ENCODE measurements at regions not wholly inside any gene's neighbourhood (a gene's known extent, or its start where the extent isn't known, plus 50 kb on each side); places are given as distances from the start of the nearest gene placed in this dataset.
"Not testable (repeated sequence)": the region's sequence is repeated elsewhere in the genome, so short reads cannot be mapped to it uniquely, and the experiment has no call there.

- no peaks in the 10 kb centered on the region for H3K27me3 Mint-ChIP-seq
- H3K4me3 Mint-ChIP-seq = no peak overlapping the region
- H3K36me3 Mint-ChIP-seq = no peaks in the 10 kb centered on the region
- H3K27ac Mint-ChIP-seq = no peak overlapping the region
- H3K9me3 Mint-ChIP-seq = peaks cover 2% of the 10 kb centered on the region
- peaks cover 15% of the 10 kb centered on the region for H3K4me1 Mint-ChIP-seq
- no peak for DNase-seq
Observed at GRCh38 chr6:134642819-134643218, 307.1 kb downstream of the ALDH8A1 start.

DNA sequence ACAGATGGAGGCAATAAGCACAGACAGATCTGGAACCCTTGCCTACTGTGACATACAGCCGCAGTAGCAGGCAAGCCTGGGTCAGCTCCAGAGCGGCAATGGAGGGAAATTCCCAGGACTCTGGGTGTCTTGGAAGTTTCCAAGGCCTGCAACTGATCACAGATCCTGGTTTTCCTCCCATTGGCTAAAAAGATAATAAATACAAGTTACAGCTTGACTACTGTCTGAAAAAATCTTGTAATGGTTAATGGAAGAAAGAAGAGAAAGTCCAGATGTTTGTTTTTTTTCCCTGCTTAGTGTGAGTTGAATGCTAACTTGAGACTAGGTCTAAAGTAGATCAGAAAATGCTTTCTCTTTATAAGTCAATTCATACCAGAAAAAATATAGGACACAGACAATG lies 307.6 kb downstream of the ALDH8A1 start:
- no peak for DNase-seq
- no peak overlapping the region for H3K27ac Mint-ChIP-seq
- no peaks in the 10 kb centered on the region for H3K36me3 Mint-ChIP-seq
- H3K4me3 Mint-ChIP-seq = no peak overlapping the region
- peaks cover 20% of the 10 kb centered on the region for H3K4me1 Mint-ChIP-seq
- H3K9me3 Mint-ChIP-seq = peaks cover 2% of the 10 kb centered on the region
- H3K27me3 Mint-ChIP-seq = no peaks in the 10 kb centered on the region

GRCh38 chr6:134640975-134641429 lies 308.9 kb downstream of the ALDH8A1 start:
- no peak overlapping the region for H3K27ac Mint-ChIP-seq
- H3K4me3 Mint-ChIP-seq = no peak overlapping the region
- H3K27me3 Mint-ChIP-seq = no peaks in the 10 kb centered on the region
- H3K4me1 Mint-ChIP-seq = peaks cover 28% of the 10 kb centered on the region
- peak; percentile 65 for DNase-seq
- peaks cover 2% of the 10 kb centered on the region for H3K9me3 Mint-ChIP-seq
- H3K36me3 Mint-ChIP-seq = no peaks in the 10 kb centered on the region

DNA sequence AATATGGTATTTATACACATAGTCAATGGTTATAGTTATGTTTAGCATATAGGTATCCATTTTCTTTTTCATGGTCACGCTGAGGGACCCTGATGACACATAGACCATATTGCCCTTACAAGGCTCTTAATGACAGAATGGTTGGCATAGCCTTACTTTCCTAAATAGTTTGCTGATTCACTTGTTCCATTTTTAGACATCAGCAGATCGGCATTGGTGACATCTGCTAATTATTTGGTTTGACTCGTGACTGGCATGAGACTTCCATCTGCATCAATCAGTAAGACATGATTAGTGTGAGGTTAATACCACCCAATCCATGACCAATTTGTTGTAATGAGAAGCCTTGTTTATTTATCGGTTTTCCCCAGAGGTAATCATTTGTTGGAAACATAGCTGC lies 309.7 kb downstream of the ALDH8A1 start:
- no peak for DNase-seq
- Mint-ChIP-seq H3K9me3 (peaks cover 2% of the 10 kb centered on the region), H3K4me1 (peaks cover 28% of the 10 kb centered on the region), H3K27ac (no peak overlapping the region), H3K36me3 (no peaks in the 10 kb centered on the region), H3K27me3 (no peaks in the 10 kb centered on the region), H3K4me3 (no peak overlapping the region)

DNA sequence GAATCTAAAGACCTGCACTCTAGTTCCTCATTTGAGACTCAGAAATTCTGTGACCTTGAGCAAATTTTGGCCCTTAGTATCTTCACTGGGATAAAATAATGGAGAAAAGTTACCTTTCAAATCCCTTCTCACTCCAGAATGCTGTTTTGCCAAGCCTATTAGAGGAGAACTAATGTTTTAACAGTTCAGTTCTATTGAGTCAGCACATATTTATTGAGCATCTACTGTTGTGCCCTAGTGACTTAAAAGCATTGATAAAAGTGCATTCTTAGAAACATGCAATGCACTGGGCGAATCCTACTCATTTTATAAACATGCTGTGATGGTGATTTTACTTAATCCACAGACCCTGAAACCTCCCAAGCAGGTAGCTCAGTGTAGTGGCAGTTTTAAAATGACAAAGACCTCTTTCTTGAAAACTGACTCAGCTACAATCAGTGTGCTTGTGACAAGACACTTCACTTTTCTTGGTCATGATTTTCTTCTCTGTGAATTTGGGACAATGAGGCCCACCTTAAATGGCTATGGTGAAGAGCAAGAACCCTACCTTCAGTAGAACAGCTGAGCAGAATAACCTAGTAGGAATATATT lies 312.0 kb downstream of the ALDH8A1 start:
- Mint-ChIP-seq H3K27ac (no peak overlapping the region), H3K4me1 (peaks cover 32% of the 10 kb centered on the region), H3K36me3 (peaks cover 5% of the 10 kb centered on the region), H3K4me3 (no peak overlapping the region), H3K9me3 (peaks cover 2% of the 10 kb centered on the region), H3K27me3 (no peaks in the 10 kb centered on the region)
- DNase-seq = no peak

DNA sequence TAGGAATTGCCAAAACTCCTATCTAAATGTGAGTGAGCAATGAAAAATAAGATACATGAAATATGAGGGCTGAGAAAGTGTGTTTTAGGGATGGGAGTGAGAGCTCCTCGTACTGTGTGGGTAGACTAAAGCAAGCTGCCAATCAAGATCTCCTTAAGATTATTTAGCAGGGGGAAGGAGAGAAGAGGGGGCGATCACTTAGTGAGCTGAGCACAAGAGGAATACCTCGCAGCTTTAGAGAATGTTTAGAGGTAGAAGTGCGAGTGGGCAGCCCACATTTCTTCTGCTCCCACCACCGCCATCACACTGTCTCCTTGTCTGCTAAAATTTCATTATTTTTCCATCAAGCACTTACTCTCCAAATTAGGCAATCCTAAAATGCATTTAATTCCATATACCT lies 312.6 kb downstream of the ALDH8A1 start:
- Mint-ChIP-seq H3K4me1 (peaks cover 39% of the 10 kb centered on the region), H3K36me3 (peaks cover 6% of the 10 kb centered on the region), H3K27me3 (no peaks in the 10 kb centered on the region), H3K9me3 (peaks cover 2% of the 10 kb centered on the region), H3K4me3 (no peak overlapping the region), H3K27ac (no peak overlapping the region)
- DNase-seq = no peak

- H3K36me3 Mint-ChIP-seq = peaks cover 6% of the 10 kb centered on the region
- H3K4me1 Mint-ChIP-seq = peaks cover 45% of the 10 kb centered on the region
- peak; percentile 15 for DNase-seq
- H3K4me3 Mint-ChIP-seq = no peak overlapping the region
- H3K27me3 Mint-ChIP-seq = no peaks in the 10 kb centered on the region
- no peak overlapping the region for H3K27ac Mint-ChIP-seq
- H3K9me3 Mint-ChIP-seq = peaks cover 2% of the 10 kb centered on the region
Observed at GRCh38 chr6:134636186-134636799, 313.6 kb downstream of the ALDH8A1 start.

GRCh38 chr6:134634966-134635365 lies 314.9 kb downstream of the ALDH8A1 start:
- Mint-ChIP-seq H3K9me3 (no peaks in the 10 kb centered on the region), H3K4me3 (no peak overlapping the region), H3K27me3 (no peaks in the 10 kb centered on the region), H3K36me3 (peaks cover 6% of the 10 kb centered on the region), H3K27ac (no peak overlapping the region), H3K4me1 (peaks cover 36% of the 10 kb centered on the region)
- no peak for DNase-seq

GRCh38 chr6:134634466-134634865 lies 315.4 kb downstream of the ALDH8A1 start:
- no peak for DNase-seq
- H3K27ac Mint-ChIP-seq = no peak overlapping the region
- no peak overlapping the region for H3K4me3 Mint-ChIP-seq
- H3K4me1 Mint-ChIP-seq = peaks cover 36% of the 10 kb centered on the region
- peaks cover 6% of the 10 kb centered on the region for H3K36me3 Mint-ChIP-seq
- no peaks in the 10 kb centered on the region for H3K9me3 Mint-ChIP-seq
- H3K27me3 Mint-ChIP-seq = no peaks in the 10 kb centered on the region

DNA sequence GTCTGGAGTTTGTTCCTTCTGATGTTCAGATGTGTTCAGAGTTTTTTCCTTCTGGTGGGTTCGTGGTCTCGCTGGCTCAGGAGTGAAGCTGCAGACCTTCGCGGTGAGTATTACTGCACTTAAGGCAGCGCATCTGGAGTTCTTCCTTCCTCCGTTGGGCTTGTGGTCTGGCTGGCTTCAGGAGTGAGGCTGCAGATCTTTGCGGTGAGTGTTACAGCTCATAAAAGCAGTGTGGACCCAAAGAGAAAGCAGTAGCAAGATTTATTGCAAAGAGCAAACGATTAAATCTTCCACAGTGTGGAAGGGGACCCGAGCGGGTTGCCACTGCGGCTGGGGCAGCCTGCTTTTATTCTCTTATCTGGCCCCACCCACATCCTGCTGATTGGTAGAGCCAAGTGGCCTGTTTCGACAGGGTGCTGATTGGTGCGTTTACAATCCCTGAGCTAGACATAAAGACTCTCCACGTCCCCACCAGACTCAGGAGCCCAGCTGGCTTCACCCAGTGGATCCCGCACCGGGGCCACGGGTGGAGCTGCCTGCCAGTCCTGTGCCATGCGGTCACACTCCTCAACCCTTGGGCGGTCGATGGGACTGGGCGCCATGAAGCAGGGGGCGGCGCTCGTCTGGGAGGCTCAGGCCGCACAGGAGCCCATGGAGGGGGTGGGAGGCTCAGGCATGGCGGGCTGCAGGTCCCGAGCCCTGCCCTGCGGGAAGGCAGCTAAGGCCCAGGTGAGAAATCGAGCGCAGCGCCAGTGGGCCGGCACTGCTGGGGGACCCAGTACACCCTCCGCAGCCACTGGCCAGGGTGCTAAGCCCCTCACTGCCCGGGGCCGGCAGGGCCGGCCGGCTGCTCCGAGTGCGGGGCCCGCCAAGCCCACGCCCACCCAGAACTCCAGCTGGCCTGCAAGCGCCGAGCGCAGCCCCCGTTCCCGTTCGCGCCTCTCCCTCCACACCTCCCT lies 315.3 kb upstream of the SGK1 start:
- H3K36me3 Mint-ChIP-seq, H3K9me3 Mint-ChIP-seq, H3K27me3 Mint-ChIP-seq: not testable (repeated sequence)
- Mint-ChIP-seq H3K27ac (peak overlapping the region; percentile 85), H3K4me1 (peaks cover 36% of the 10 kb centered on the region), H3K4me3 (peak overlapping the region; percentile 74)
- DNase-seq = peak; percentile 66

DNA sequence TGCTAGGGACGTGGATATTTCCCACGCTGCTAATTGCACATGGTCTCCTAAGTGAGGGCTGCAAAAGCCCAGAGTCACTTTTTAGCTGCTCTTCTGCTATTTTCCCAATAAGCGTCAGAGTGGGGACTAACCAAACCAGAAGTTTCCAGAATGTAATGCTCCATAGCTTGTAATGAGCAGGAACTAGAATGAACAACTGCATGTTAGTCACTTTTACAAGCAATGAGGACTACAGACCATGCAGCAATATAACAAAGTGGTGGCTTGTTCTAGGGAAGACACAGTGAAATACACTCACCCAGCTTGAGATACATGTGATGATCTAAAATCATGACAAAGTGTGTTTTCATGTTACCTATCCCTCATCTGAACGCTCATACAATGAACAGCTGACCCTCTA lies 314.1 kb upstream of the SGK1 start:
- H3K27ac Mint-ChIP-seq = no peak overlapping the region
- H3K27me3 Mint-ChIP-seq = no peaks in the 10 kb centered on the region
- H3K4me1 Mint-ChIP-seq = peaks cover 26% of the 10 kb centered on the region
- H3K4me3 Mint-ChIP-seq = no peak overlapping the region
- H3K9me3 Mint-ChIP-seq = no peaks in the 10 kb centered on the region
- DNase-seq = no peak
- peaks cover 6% of the 10 kb centered on the region for H3K36me3 Mint-ChIP-seq

DNA sequence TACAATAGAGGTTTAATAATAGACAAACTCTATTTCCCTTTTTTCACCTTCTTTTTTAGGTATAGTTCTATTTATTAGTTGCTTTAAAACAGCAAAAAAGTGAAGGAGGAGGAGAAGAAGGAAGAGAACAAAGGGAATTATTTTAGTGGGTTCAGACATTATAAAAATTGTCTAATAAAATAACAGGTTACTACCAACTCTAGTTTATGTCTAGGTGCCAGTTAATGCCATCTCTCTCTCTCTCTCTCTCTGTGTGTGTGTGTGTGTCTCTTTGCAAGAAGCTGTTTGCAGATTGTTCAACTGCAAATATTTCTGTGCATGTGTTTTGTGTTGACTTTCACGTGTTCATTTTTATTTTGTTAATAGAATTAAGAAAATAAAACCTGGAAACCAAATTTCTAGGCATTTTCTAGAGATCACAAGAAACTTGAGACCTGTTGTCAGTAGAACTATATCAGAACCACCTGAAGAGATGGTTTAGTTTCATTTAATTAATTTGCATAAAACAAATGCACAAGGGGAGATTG lies 313.5 kb upstream of the SGK1 start:
- DNase-seq = no peak
- no peak overlapping the region for H3K27ac Mint-ChIP-seq
- H3K4me3 Mint-ChIP-seq = no peak overlapping the region
- peaks cover 24% of the 10 kb centered on the region for H3K4me1 Mint-ChIP-seq
- no peaks in the 10 kb centered on the region for H3K9me3 Mint-ChIP-seq
- H3K36me3 Mint-ChIP-seq = peaks cover 6% of the 10 kb centered on the region
- no peaks in the 10 kb centered on the region for H3K27me3 Mint-ChIP-seq

- no peak for DNase-seq
- Mint-ChIP-seq H3K27me3 (no peaks in the 10 kb centered on the region), H3K9me3 (no peaks in the 10 kb centered on the region), H3K27ac (no peak overlapping the region), H3K4me3 (no peak overlapping the region), H3K4me1 (peaks cover 20% of the 10 kb centered on the region), H3K36me3 (peaks cover 6% of the 10 kb centered on the region)
Observed at GRCh38 chr6:134630508-134631121, 312.7 kb upstream of the SGK1 start.

GRCh38 chr6:134628154-134628553 lies 310.2 kb upstream of the SGK1 start:
- Mint-ChIP-seq H3K27ac (no peak overlapping the region), H3K9me3 (no peaks in the 10 kb centered on the region), H3K27me3 (no peaks in the 10 kb centered on the region), H3K4me1 (peaks cover 18% of the 10 kb centered on the region), H3K36me3 (peaks cover 3% of the 10 kb centered on the region), H3K4me3 (no peak overlapping the region)
- DNase-seq = no peak

DNA sequence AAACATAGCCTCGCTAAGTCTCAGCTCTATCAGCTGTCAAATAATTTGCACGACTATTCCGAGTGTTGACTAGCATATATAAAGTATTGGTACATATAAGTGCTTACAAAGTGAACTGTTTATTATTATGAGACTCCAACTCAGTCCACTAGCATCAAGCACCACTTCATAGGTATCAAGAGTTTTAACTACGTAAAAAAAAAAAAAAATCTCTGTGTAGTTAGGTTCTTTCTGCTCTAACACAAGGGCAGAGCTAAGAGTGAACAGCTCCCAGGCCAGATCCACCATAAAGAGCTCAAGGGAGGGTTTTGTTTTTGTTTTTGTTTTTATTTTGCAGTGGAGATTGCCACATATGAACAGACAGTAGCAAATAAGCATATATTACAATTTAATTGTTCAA lies 309.8 kb upstream of the SGK1 start:
- H3K4me1 Mint-ChIP-seq = peaks cover 13% of the 10 kb centered on the region
- H3K9me3 Mint-ChIP-seq = no peaks in the 10 kb centered on the region
- DNase-seq = no peak
- H3K36me3 Mint-ChIP-seq = no peaks in the 10 kb centered on the region
- H3K27me3 Mint-ChIP-seq = no peaks in the 10 kb centered on the region
- H3K27ac Mint-ChIP-seq = no peak overlapping the region
- no peak overlapping the region for H3K4me3 Mint-ChIP-seq
